DOHH2 (cell line): ENCODE measurements at regions not wholly inside any gene's neighbourhood (a gene's known extent, or its start where the extent isn't known, plus 50 kb on each side); places are given as distances from the start of the nearest gene placed in this dataset.

Experiments
- CTCF ChIP-seq: fragments of 200-600 bp; sonication (generic); IDR thresholded peaks from one replicate; pipeline ENCODE4 v1.5.1; 2014; ENCODE audit warnings: antibody characterized with exemption, mild to moderate bottlenecking, low read depth, low read length; ENCODE audit not compliant: poor library complexity, severe bottlenecking
- EZH2phosphoT487 ChIP-seq: fragments of 200-600 bp; sonication (generic); IDR thresholded peaks from 2 replicates; pipeline ENCODE4 v1.6.1; 2017; ENCODE audit warnings: borderline replicate concordance, mild to moderate bottlenecking, antibody characterized with exemption, low read length, moderate library complexity, mixed read lengths

- TF ChIP-seq CTCF (no peak), EZH2phosphoT487 (no peak)
These were observed 479.4 kb downstream of the ENC1 start for GRCh38 chr5:74161170-74161569.
